DND-41 (cell line): ENCODE measurements at regions not wholly inside any gene's neighbourhood (a gene's known extent, or its start where the extent isn't known, plus 50 kb on each side); places are given as distances from the start of the nearest gene placed in this dataset.
A peak's percentile ranks its signal among the peaks of the same experiment; 100 is the strongest.

Experiments used
- ATAC-seq: fragments of 200-7000 bp; cut with Tn5 transposase; 3 replicates; pipeline ENCODE4 v1.9.1; 2021; ENCODE audit warnings: low read depth; ENCODE audit not compliant: insufficient read depth
- DNase-seq: peaks from one replicate; pipeline ENCODE4 v3.0.0-alpha.2; 2020
- H2AFZ ChIP-seq: 2 replicates; pipeline ENCODE4 v1.6.0; 2012; ENCODE audit warnings: low read depth, low read length
- H3K27ac ChIP-seq: 2 replicates; pipeline ENCODE4 v1.5.1; 2012; ENCODE audit warnings: low read length, inconsistent platforms
- H3K27me3 ChIP-seq: fragments of 200-600 bp; sonication (generic); 2 replicates; pipeline ENCODE4 v1.6.0; 2012; ENCODE audit warnings: low read length, mild to moderate bottlenecking, inconsistent platforms; ENCODE audit not compliant: insufficient read depth, poor library complexity
- H3K36me3 ChIP-seq: 2 replicates; pipeline ENCODE4 v1.5.1; 2012; ENCODE audit warnings: low read length, inconsistent platforms; ENCODE audit not compliant: insufficient read depth
- H3K4me1 ChIP-seq: 2 replicates; pipeline ENCODE4 v1.5.1; 2012; ENCODE audit warnings: mild to moderate bottlenecking, low read length; ENCODE audit not compliant: insufficient read depth
- H3K4me2 ChIP-seq: 2 replicates; pipeline ENCODE4 v1.6.0; 2012; ENCODE audit warnings: mild to moderate bottlenecking, moderate library complexity, low read length, inconsistent platforms; ENCODE audit not compliant: insufficient read depth
- H3K4me3 ChIP-seq, 2 experiments: fragments of 200-600 bp in 1 of 2; shearing (Covaris generic) in 1 of 2; 2 replicates each; pipeline ENCODE4 v1.5.1; 2012 to 2016; ENCODE audit warnings: inconsistent platforms in 2 of 2, low read length in 2 of 2, mild to moderate bottlenecking in 2 of 2, low read depth in 1 of 2, moderate library complexity in 1 of 2
- H3K79me2 ChIP-seq: 2 replicates; pipeline ENCODE4 v1.6.0; 2012; ENCODE audit warnings: low read length, inconsistent platforms; ENCODE audit not compliant: insufficient read depth
- H3K9ac ChIP-seq: 2 replicates; pipeline ENCODE4 v1.6.0; 2012; ENCODE audit warnings: low read depth, mild to moderate bottlenecking, inconsistent platforms, low read length, moderate library complexity
- H3K9me3 ChIP-seq: 2 replicates; pipeline ENCODE4 v1.5.1; 2012; ENCODE audit warnings: low read length, moderate library complexity, mild to moderate bottlenecking, inconsistent platforms; ENCODE audit not compliant: insufficient read depth, severe bottlenecking
- H4K20me1 ChIP-seq: 2 replicates; pipeline ENCODE4 v1.6.0; 2012; ENCODE audit warnings: low read length; ENCODE audit not compliant: insufficient read depth
- CTCF ChIP-seq: IDR thresholded peaks from 2 replicates; pipeline ENCODE4 v1.5.1; 2012; ENCODE audit warnings: borderline replicate concordance, low read length, moderate library complexity, mild to moderate bottlenecking; ENCODE audit not compliant: poor library complexity, severe bottlenecking; ENCODE audit errors: extremely low read depth
- EZH2 ChIP-seq: IDR thresholded peaks from 3 replicates; pipeline ENCODE4 v1.6.1; 2012; ENCODE audit warnings: borderline replicate concordance, low read depth, mild to moderate bottlenecking, moderate library complexity, low read length, inconsistent platforms; ENCODE audit not compliant: severe bottlenecking

GRCh38 chr6:80742481-80742880 lies 636.0 kb downstream of the BCKDHB start:
- Histone ChIP-seq H3K9ac (no peak overlapping the region), H3K4me3 (no peak overlapping the region), H3K27me3 (no peaks in the 10 kb centered on the region), H3K79me2 (no peaks in the 10 kb centered on the region), H3K9me3 (no peaks in the 10 kb centered on the region), H3K27ac (no peak overlapping the region), H4K20me1 (no peaks in the 10 kb centered on the region), H3K4me1 (no peaks in the 10 kb centered on the region), H2AFZ (no peak overlapping the region), H3K4me2 (no peak overlapping the region), H3K36me3 (no peaks in the 10 kb centered on the region)
- TF ChIP-seq CTCF = peak; percentile 60
- TF ChIP-seq EZH2 = no peak
- ATAC-seq (peak; percentile 47; the same call in 1 of the 3 replicates), DNase-seq (peak; percentile 11)

- no peaks in the 10 kb centered on the region for H3K36me3 ChIP-seq
- TF ChIP-seq CTCF = no peak
- no peak for TF ChIP-seq EZH2
- no peaks in the 10 kb centered on the region for H3K27me3 ChIP-seq
- H3K27ac ChIP-seq = no peak overlapping the region
- no peak overlapping the region for H3K9ac ChIP-seq
- no peak for ATAC-seq
- H3K79me2 ChIP-seq = no peaks in the 10 kb centered on the region
- no peaks in the 10 kb centered on the region for H3K4me1 ChIP-seq
- DNase-seq = no peak
- H3K4me3 ChIP-seq = no peak overlapping the region
- H3K4me2 ChIP-seq = no peak overlapping the region
- no peaks in the 10 kb centered on the region for H3K9me3 ChIP-seq
- H2AFZ ChIP-seq = no peak overlapping the region
- no peaks in the 10 kb centered on the region for H4K20me1 ChIP-seq
Measured at GRCh38 chr6:80733641-80734040, 627.2 kb downstream of the BCKDHB start.

- H3K9ac ChIP-seq = no peak overlapping the region
- no peak overlapping the region for H3K4me2 ChIP-seq
- no peaks in the 10 kb centered on the region for H4K20me1 ChIP-seq
- no peak for DNase-seq
- H3K4me1 ChIP-seq = no peaks in the 10 kb centered on the region
- TF ChIP-seq EZH2 (no peak), CTCF (no peak)
- H3K4me3 ChIP-seq = no peak overlapping the region
- no peaks in the 10 kb centered on the region for H3K36me3 ChIP-seq
- no peaks in the 10 kb centered on the region for H3K27me3 ChIP-seq
- H2AFZ ChIP-seq = no peak overlapping the region
- no peaks in the 10 kb centered on the region for H3K9me3 ChIP-seq
- no peaks in the 10 kb centered on the region for H3K79me2 ChIP-seq
- no peak for ATAC-seq
- no peak overlapping the region for H3K27ac ChIP-seq
Measured at GRCh38 chr6:80728830-80729229, 622.4 kb downstream of the BCKDHB start.

GRCh38 chr6:80728101-80728750 lies 621.8 kb downstream of the BCKDHB start:
- no peak for ATAC-seq
- no peak for DNase-seq
- Histone ChIP-seq H3K36me3 (no peaks in the 10 kb centered on the region), H3K27me3 (no peaks in the 10 kb centered on the region), H3K4me2 (no peak overlapping the region), H3K4me1 (no peaks in the 10 kb centered on the region), H3K9ac (no peak overlapping the region), H2AFZ (no peak overlapping the region), H3K79me2 (no peaks in the 10 kb centered on the region), H3K9me3 (no peaks in the 10 kb centered on the region), H3K4me3 (no peak overlapping the region), H4K20me1 (no peaks in the 10 kb centered on the region), H3K27ac (no peak overlapping the region)
- TF ChIP-seq CTCF (no peak), EZH2 (no peak)
